ENCODE measurements at regions not wholly inside any gene's neighbourhood (a gene's known extent, or its start where the extent isn't known, plus 50 kb on each side); places are given as distances from the start of the nearest gene placed in this dataset.

GRCh38 chr4:12178614-12179610, 750.2 kb upstream of the HS3ST1 start:
- TF ChIP-seq, protein P1, sequence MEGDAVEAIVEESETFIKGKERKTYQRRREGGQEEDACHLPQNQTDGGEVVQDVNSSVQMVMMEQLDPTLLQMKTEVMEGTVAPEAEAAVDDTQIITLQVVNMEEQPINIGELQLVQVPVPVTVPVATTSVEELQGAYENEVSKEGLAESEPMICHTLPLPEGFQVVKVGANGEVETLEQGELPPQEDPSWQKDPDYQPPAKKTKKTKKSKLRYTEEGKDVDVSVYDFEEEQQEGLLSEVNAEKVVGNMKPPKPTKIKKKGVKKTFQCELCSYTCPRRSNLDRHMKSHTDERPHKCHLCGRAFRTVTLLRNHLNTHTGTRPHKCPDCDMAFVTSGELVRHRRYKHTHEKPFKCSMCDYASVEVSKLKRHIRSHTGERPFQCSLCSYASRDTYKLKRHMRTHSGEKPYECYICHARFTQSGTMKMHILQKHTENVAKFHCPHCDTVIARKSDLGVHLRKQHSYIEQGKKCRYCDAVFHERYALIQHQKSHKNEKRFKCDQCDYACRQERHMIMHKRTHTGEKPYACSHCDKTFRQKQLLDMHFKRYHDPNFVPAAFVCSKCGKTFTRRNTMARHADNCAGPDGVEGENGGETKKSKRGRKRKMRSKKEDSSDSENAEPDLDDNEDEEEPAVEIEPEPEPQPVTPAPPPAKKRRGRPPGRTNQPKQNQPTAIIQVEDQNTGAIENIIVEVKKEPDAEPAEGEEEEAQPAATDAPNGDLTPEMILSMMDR (IDR thresholded peaks at IDR 0.05 in 4 of 5, conservative IDR thresholded peaks at IDR 0.05 in 1 of 5) = no peak
- no peak for TF ChIP-seq POLR2A (IDR thresholded peaks at IDR 0.05)
- H3K27me3 ChIP-seq = no peaks in the 10 kb centered on the region
- H3K27ac ChIP-seq = no peak overlapping the region
- H3K4me3 ChIP-seq = no peak overlapping the region
- H3K36me3 ChIP-seq = no peaks in the 10 kb centered on the region
- intact Hi-C loops (cut with DNase I; ENCODE audit: low total_unique reads) = no loop called here
- in situ Hi-C loops (cut with MboI; ENCODE audit: low sequenced_read_pairs in 4 of 4) = no loop called here
- H3K9me3 ChIP-seq = no peaks in the 10 kb centered on the region
- no peak for DNase-seq
- no peaks in the 10 kb centered on the region for H3K4me1 ChIP-seq
- ATAC-seq = no peak

- in situ Hi-C loops (cut with MboI; ENCODE audit: low sequenced_read_pairs in 4 of 4) = no loop called here
- H3K9me3 ChIP-seq = no peaks in the 10 kb centered on the region
- no peaks in the 10 kb centered on the region for H3K27me3 ChIP-seq
- TF ChIP-seq, protein P1 (IDR thresholded peaks at IDR 0.05 in 4 of 5, conservative IDR thresholded peaks at IDR 0.05 in 1 of 5) = no peak
- TF ChIP-seq POLR2A (IDR thresholded peaks at IDR 0.05) = no peak
- ATAC-seq = no peak
- no peak overlapping the region for H3K27ac ChIP-seq
- H3K4me1 ChIP-seq = no peaks in the 10 kb centered on the region
- H3K36me3 ChIP-seq = no peaks in the 10 kb centered on the region
- no peak overlapping the region for H3K4me3 ChIP-seq
- intact Hi-C loops (cut with DNase I; ENCODE audit: low total_unique reads) = no loop called here
- no peak for DNase-seq
These were observed 748.7 kb upstream of the HS3ST1 start for GRCh38 chr4:12177416-12177815.

GRCh38 chr4:12173496-12173895, 744.8 kb upstream of the HS3ST1 start:
- Histone ChIP-seq H3K9me3 (no peaks in the 10 kb centered on the region), H3K4me1 (no peaks in the 10 kb centered on the region), H3K36me3 (no peaks in the 10 kb centered on the region), H3K4me3 (no peak overlapping the region), H3K27ac (no peak overlapping the region), H3K27me3 (no peaks in the 10 kb centered on the region)
- ATAC-seq (no peak), DNase-seq (no peak)
- TF ChIP-seq POLR2A (IDR thresholded peaks at IDR 0.05) = no peak
- TF ChIP-seq, protein P1 (IDR thresholded peaks at IDR 0.05 in 4 of 5, conservative IDR thresholded peaks at IDR 0.05 in 1 of 5) = no peak
- intact Hi-C loops (cut with DNase I; ENCODE audit: low total_unique reads) (no loop called here), in situ Hi-C loops (cut with MboI; ENCODE audit: low sequenced_read_pairs in 4 of 4) (no loop called here)

DNA sequence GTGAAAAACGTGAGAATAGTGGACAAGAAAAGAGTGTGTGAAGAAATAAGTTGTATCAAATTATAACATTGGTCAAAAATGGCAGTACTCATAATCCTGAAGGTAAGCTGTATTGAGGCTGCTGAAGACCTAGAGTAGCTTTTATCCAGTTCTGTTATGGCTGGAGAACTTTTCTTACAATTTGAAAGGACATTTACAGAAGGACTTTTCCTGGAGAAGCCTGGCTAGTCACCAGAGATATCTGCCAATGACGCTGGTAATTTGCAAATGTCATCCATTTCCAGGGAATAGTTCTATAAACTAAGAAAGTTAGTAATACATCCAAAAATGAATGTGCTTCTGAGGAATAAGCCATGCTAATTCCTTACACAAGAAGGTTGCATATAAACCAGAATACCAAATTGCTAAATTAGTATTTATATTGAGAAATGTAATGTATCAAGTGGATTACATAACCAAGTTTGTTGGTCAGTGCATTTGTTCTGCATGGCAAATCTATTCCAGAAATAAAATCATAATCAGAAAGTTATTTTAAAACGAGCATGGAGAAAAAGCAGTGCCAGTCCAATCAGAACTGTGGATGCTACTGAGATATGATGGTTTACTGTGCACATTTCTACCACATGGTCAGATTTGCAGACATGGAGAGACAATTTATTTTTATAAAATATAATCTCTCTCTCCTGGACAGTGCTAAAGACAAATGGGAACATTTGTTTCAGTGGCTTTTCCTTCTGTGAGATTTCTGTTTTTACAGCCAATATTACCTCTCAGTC, 743.7 kb upstream of the HS3ST1 start:
- no peak for ATAC-seq
- H3K9me3 ChIP-seq = no peaks in the 10 kb centered on the region
- TF ChIP-seq, protein P1 (IDR thresholded peaks at IDR 0.05 in 4 of 5, conservative IDR thresholded peaks at IDR 0.05 in 1 of 5) = no peak
- no peaks in the 10 kb centered on the region for H3K4me1 ChIP-seq
- no peaks in the 10 kb centered on the region for H3K36me3 ChIP-seq
- no peaks in the 10 kb centered on the region for H3K27me3 ChIP-seq
- in situ Hi-C loops (cut with MboI; ENCODE audit: low sequenced_read_pairs in 4 of 4) = no loop called here
- intact Hi-C loops (cut with DNase I; ENCODE audit: low total_unique reads) = no loop called here
- no peak for DNase-seq
- no peak overlapping the region for H3K4me3 ChIP-seq
- no peak overlapping the region for H3K27ac ChIP-seq
